GM12873 (cell line): ENCODE measurements at regions not wholly inside any gene's neighbourhood (a gene's known extent, or its start where the extent isn't known, plus 50 kb on each side); places are given as distances from the start of the nearest gene placed in this dataset.

Experiments
- TF ChIP-seq, protein P1 (sequence below): IDR thresholded peaks from 2 replicates; pipeline ENCODE4 v1.5.1; 2012; ENCODE audit warnings: low read depth, mild to moderate bottlenecking, moderate library complexity, low read length, control low read depth; ENCODE audit not compliant: insufficient read depth; ENCODE audit errors: missing control alignments

GRCh38 chr13:80708791-80709190, 367.9 kb upstream of the SPRY2 start:
- TF ChIP-seq, protein P1, sequence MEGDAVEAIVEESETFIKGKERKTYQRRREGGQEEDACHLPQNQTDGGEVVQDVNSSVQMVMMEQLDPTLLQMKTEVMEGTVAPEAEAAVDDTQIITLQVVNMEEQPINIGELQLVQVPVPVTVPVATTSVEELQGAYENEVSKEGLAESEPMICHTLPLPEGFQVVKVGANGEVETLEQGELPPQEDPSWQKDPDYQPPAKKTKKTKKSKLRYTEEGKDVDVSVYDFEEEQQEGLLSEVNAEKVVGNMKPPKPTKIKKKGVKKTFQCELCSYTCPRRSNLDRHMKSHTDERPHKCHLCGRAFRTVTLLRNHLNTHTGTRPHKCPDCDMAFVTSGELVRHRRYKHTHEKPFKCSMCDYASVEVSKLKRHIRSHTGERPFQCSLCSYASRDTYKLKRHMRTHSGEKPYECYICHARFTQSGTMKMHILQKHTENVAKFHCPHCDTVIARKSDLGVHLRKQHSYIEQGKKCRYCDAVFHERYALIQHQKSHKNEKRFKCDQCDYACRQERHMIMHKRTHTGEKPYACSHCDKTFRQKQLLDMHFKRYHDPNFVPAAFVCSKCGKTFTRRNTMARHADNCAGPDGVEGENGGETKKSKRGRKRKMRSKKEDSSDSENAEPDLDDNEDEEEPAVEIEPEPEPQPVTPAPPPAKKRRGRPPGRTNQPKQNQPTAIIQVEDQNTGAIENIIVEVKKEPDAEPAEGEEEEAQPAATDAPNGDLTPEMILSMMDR, result no peak

DNA sequence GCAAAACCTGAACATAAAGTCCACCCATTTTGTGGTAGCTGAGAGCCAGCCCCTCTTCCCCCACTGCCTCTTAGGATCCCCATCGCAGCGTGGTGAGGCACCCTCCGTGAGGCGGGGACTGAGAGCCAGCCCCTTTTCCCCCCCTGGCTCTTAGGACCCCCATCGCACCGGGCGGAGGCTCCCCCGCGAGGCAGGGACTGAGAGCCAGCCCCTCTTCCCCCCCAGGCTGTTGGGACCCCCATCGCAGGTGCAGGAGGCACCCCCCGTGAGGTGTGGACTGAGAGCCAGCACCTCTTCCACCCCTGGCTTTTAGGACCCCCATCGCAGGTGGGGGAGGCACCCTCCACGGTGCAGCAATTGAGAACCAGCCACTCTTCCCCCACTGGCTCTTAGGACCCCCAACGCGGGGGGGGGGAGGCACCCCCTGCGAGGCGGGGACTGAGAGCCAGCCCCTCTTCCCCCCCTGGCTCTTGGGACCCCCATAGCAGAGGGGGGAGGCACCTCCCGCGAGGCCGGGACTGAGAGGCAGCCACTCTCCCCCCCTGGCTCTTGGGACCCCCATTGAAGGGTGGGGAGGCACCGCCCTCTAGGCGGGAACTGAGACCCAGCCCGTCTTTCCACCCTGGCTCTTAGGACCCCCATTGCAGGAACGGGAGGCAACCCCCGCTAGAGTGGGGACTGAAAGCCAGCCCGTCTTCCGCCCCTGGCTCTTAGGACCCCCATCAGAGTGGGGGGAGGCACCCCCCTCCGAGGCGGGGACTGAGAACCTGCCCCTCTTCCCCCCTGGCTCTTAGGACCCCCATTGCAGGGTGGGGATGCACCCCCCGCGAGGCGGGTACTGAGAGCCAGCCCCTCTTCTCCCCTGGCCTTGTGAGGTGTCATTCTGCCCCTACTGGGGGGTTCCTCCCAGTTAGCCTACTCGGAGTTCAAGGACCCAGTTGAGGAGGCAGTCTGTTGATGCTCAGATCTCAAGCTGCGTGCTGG, 366.4 kb upstream of the SPRY2 start:
- TF ChIP-seq, protein P1, result no peak

- TF ChIP-seq, protein P1, result no peak
Observed at GRCh38 chr13:80706164-80706471, 365.2 kb upstream of the SPRY2 start.

GRCh38 chr13:80705371-80706163, 364.6 kb upstream of the SPRY2 start:
- TF ChIP-seq, protein P1, result no peak

DNA sequence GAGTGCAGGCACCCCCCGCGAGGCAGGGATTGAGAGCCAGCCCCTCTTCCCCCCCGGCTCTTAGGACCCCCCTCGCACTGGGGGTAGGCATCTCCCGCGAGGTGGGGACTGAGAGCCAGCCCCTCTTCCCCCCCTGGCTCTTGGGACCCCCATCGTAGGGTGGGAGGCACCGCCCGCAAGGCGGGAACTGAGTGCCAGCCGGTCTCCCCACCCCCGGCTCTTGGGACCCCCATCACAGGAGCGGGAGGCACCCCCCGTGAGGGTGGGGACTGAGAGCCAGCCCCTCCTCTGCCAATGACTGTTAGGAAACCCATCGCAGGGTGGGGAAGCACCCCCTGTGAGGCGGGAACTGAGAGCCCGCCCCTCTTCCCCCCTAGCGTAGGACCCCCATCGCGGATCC, 363.4 kb upstream of the SPRY2 start:
- TF ChIP-seq, protein P1, result no peak

DNA sequence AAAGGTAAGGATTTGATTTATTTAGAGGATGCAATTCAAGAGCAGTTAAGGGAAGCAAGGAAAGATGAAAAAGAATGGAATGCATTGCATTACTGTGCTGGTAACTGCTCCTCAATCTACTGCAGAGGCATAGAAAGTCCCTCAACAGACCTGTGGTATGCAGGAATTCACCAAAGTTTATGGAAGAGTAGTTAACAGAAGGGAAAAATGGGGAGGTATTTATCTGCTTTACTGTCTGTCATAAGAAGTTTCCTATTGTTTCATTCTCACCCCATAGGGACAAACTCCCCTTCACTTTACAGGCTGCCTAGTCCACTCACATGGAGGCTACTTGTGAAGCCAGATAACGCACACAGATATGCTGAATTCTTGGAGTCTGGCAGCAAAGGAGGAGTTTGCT, 354.9 kb upstream of the SPRY2 start:
- TF ChIP-seq, protein P1, result no peak

DNA sequence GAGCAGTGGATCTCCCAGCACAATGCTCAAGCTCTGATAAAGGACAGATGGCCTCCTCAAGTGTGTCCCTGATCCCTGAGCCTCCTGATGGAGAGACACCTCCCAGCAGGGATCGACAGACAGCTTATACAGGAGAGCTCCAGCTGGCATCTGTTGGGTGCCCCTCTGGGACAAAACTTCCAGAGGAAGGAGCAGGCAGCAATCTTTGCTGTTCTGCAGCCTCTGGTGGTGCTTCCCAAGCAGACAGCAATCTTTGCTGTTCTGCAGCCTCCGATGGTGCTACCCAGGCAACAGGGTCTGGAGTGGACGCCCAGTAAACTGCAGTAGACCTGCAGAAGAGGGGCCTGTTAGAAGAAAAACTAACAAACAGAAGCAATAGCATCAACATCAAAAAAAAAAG, 349.3 kb upstream of the SPRY2 start:
- TF ChIP-seq, protein P1, result no peak
